ENCODE measurements at regions not wholly inside any gene's neighbourhood (a gene's known extent, or its start where the extent isn't known, plus 50 kb on each side); places are given as distances from the start of the nearest gene placed in this dataset.

DNA sequence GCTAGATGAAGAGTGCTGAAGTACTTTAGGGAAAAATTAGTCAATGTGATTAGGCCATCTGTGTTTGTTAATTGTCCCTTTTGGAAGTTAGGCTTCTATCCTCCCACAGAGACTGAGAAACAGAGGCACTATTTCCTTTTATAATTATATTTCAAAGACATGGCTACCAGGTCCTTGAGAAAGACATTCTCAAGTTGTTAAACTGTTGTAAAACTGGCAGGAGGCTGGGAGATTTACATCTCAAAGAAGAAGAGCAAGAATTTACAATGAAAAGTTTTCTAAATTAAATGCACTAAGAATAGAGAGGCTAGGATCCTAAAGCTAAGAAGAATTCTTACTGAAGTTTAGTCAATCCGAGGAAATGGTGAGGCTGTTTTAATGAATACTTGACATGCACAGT, 74.0 kb upstream of the BRINP3 start:
- TF ChIP-seq, protein P1, sequence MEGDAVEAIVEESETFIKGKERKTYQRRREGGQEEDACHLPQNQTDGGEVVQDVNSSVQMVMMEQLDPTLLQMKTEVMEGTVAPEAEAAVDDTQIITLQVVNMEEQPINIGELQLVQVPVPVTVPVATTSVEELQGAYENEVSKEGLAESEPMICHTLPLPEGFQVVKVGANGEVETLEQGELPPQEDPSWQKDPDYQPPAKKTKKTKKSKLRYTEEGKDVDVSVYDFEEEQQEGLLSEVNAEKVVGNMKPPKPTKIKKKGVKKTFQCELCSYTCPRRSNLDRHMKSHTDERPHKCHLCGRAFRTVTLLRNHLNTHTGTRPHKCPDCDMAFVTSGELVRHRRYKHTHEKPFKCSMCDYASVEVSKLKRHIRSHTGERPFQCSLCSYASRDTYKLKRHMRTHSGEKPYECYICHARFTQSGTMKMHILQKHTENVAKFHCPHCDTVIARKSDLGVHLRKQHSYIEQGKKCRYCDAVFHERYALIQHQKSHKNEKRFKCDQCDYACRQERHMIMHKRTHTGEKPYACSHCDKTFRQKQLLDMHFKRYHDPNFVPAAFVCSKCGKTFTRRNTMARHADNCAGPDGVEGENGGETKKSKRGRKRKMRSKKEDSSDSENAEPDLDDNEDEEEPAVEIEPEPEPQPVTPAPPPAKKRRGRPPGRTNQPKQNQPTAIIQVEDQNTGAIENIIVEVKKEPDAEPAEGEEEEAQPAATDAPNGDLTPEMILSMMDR (IDR thresholded peaks at IDR 0.05): no peak
- TF ChIP-seq POLR2A (IDR thresholded peaks at IDR 0.05): no peak

All from suprapubic skin (tissue), 3 donors.